Femur (tissue), 1 donor: ENCODE measurements at regions not wholly inside any gene's neighbourhood (a gene's known extent, or its start where the extent isn't known, plus 50 kb on each side); places are given as distances from the start of the nearest gene placed in this dataset.
A peak's percentile ranks its signal among the peaks of the same experiment; 100 is the strongest.
"Not testable (repeated sequence)": the region's sequence is repeated elsewhere in the genome, so short reads cannot be mapped to it uniquely, and the experiment has no call there.

Source experiments
- DNase-seq: peaks from one replicate; pipeline ENCODE4 v3.0.0-alpha.2; 2017

GRCh38 chr2:123359636-123360035, 665.5 kb upstream of the CNTNAP5 start:
- DNase-seq = no peak

- no peak for DNase-seq
These were observed 662.2 kb upstream of the CNTNAP5 start for GRCh38 chr2:123362671-123363440.

GRCh38 chr2:123363826-123364225, 661.3 kb upstream of the CNTNAP5 start:
- DNase-seq = no peak

- DNase-seq = no peak
These were observed 660.7 kb upstream of the CNTNAP5 start for GRCh38 chr2:123364243-123364896.

GRCh38 chr2:123366239-123366837, 658.7 kb upstream of the CNTNAP5 start:
- DNase-seq = no peak

- no peak for DNase-seq
These were observed 654.9 kb upstream of the CNTNAP5 start for GRCh38 chr2:123370186-123370585.

- no peak for DNase-seq
These were observed 653.6 kb upstream of the CNTNAP5 start for GRCh38 chr2:123371535-123371934.

GRCh38 chr2:123380370-123380935, 644.6 kb upstream of the CNTNAP5 start:
- DNase-seq = no peak

- DNase-seq = no peak
These were observed 609.4 kb upstream of the CNTNAP5 start for GRCh38 chr2:123415678-123416077.

- no peak for DNase-seq
These were observed 605.1 kb upstream of the CNTNAP5 start for GRCh38 chr2:123419976-123420375.

GRCh38 chr2:123434546-123435395, 590.3 kb upstream of the CNTNAP5 start:
- DNase-seq = peak; percentile 79

- peak; percentile 24 for DNase-seq
These were observed 586.8 kb upstream of the CNTNAP5 start for GRCh38 chr2:123438251-123438650.

- no peak for DNase-seq
These were observed 586.4 kb upstream of the CNTNAP5 start for GRCh38 chr2:123438675-123439074.

- DNase-seq = peak; percentile 21
These were observed 576.3 kb upstream of the CNTNAP5 start for GRCh38 chr2:123448801-123449200.

- no peak for DNase-seq
These were observed 573.5 kb upstream of the CNTNAP5 start for GRCh38 chr2:123451542-123451941.

GRCh38 chr2:123453046-123453700, 571.9 kb upstream of the CNTNAP5 start:
- no peak for DNase-seq

GRCh38 chr2:123453772-123454171, 571.3 kb upstream of the CNTNAP5 start:
- DNase-seq = no peak

GRCh38 chr2:123455234-123455633, 569.9 kb upstream of the CNTNAP5 start:
- not testable (repeated sequence) for DNase-seq

GRCh38 chr2:123456416-123456815, 568.7 kb upstream of the CNTNAP5 start:
- no peak for DNase-seq

- DNase-seq = no peak
These were observed 561.2 kb upstream of the CNTNAP5 start for GRCh38 chr2:123463886-123464285.

GRCh38 chr2:123468071-123468470, 557.0 kb upstream of the CNTNAP5 start:
- no peak for DNase-seq

- no peak for DNase-seq
These were observed 543.7 kb upstream of the CNTNAP5 start for GRCh38 chr2:123481406-123481805.
